Type B pancreatic cell (in vitro differentiated cells): ENCODE measurements at regions not wholly inside any gene's neighbourhood (a gene's known extent, or its start where the extent isn't known, plus 50 kb on each side); places are given as distances from the start of the nearest gene placed in this dataset.

Experiments
- DNase-seq: peaks from one replicate; pipeline ENCODE4 v3.0.0; 2021; ENCODE audit warnings: mixed read lengths; ENCODE audit not compliant: unreplicated experiment; ENCODE audit errors: extremely low spot score
- H3K27ac Mint-ChIP-seq: 2 replicates; pipeline ENCODE4 v1.8.0; 2021; ENCODE audit warnings: mild to moderate bottlenecking, mixed read lengths
- H3K27me3 Mint-ChIP-seq: 2 replicates; pipeline ENCODE4 v1.8.0; 2021; ENCODE audit warnings: mixed read lengths
- H3K36me3 Mint-ChIP-seq: 2 replicates; pipeline ENCODE4 v1.8.0; 2021; ENCODE audit warnings: mixed read lengths
- H3K4me1 Mint-ChIP-seq: one replicate; pipeline ENCODE4 v1.8.0; 2021; ENCODE audit warnings: mixed read lengths; ENCODE audit not compliant: unreplicated experiment
- H3K4me3 Mint-ChIP-seq: 2 replicates; pipeline ENCODE4 v1.8.0; 2021; ENCODE audit warnings: mild to moderate bottlenecking, mixed read lengths
- H3K9me3 Mint-ChIP-seq: 2 replicates; pipeline ENCODE4 v1.8.0; 2021; ENCODE audit warnings: mixed read lengths
- CTCF ChIP-seq: fragments of 200-600 bp; sonication (generic); conservative IDR thresholded peaks from 2 replicates; pipeline ENCODE4 v1.5.0; 2021; ENCODE audit warnings: antibody characterized with exemption, mild to moderate bottlenecking

- TF ChIP-seq CTCF: no peak
Measured at GRCh38 chr12:33721561-33721960, 281.9 kb upstream of the SYT10 start.

GRCh38 chr12:33724867-33725266 is 285.2 kb upstream of the SYT10 start:
- H3K27ac Mint-ChIP-seq: no peak overlapping the region
- no peak for TF ChIP-seq CTCF
- no peaks in the 10 kb centered on the region for H3K4me1 Mint-ChIP-seq
- peaks cover 6% of the 10 kb centered on the region for H3K9me3 Mint-ChIP-seq
- DNase-seq: no peak
- H3K4me3 Mint-ChIP-seq: no peak overlapping the region
- H3K36me3 Mint-ChIP-seq: no peaks in the 10 kb centered on the region
- H3K27me3 Mint-ChIP-seq: no peaks in the 10 kb centered on the region

More at GRCh38 chr12:33721561-33721960, 281.9 kb upstream of the SYT10 start:
- Mint-ChIP-seq H3K27ac (no peak overlapping the region), H3K36me3 (no peaks in the 10 kb centered on the region), H3K27me3 (no peaks in the 10 kb centered on the region), H3K9me3 (no peaks in the 10 kb centered on the region), H3K4me3 (no peak overlapping the region), H3K4me1 (no peaks in the 10 kb centered on the region)
- DNase-seq: no peak

GRCh38 chr12:33734871-33735270 is 287.4 kb upstream of the ALG10 start:
- no peak for DNase-seq
- no peaks in the 10 kb centered on the region for H3K4me1 Mint-ChIP-seq
- no peaks in the 10 kb centered on the region for H3K27me3 Mint-ChIP-seq
- TF ChIP-seq CTCF: no peak
- no peaks in the 10 kb centered on the region for H3K36me3 Mint-ChIP-seq
- no peak overlapping the region for H3K27ac Mint-ChIP-seq
- H3K4me3 Mint-ChIP-seq: no peak overlapping the region
- peaks cover 6% of the 10 kb centered on the region for H3K9me3 Mint-ChIP-seq

- no peak for DNase-seq
- H3K27me3 Mint-ChIP-seq: no peaks in the 10 kb centered on the region
- no peaks in the 10 kb centered on the region for H3K9me3 Mint-ChIP-seq
- no peaks in the 10 kb centered on the region for H3K4me1 Mint-ChIP-seq
- no peak overlapping the region for H3K4me3 Mint-ChIP-seq
- no peak for TF ChIP-seq CTCF
- H3K27ac Mint-ChIP-seq: no peak overlapping the region
- no peaks in the 10 kb centered on the region for H3K36me3 Mint-ChIP-seq
Measured at GRCh38 chr12:33752854-33753253, 269.4 kb upstream of the ALG10 start.

GRCh38 chr12:33757701-33758100 is 264.6 kb upstream of the ALG10 start:
- Mint-ChIP-seq H3K4me3 (no peak overlapping the region), H3K27me3 (peaks cover 4% of the 10 kb centered on the region), H3K9me3 (no peaks in the 10 kb centered on the region), H3K27ac (no peak overlapping the region), H3K4me1 (no peaks in the 10 kb centered on the region), H3K36me3 (no peaks in the 10 kb centered on the region)
- no peak for TF ChIP-seq CTCF
- DNase-seq: no peak

GRCh38 chr12:33759279-33759678 is 263.0 kb upstream of the ALG10 start:
- no peak for TF ChIP-seq CTCF
- no peaks in the 10 kb centered on the region for H3K36me3 Mint-ChIP-seq
- no peaks in the 10 kb centered on the region for H3K9me3 Mint-ChIP-seq
- H3K4me3 Mint-ChIP-seq: no peak overlapping the region
- H3K27me3 Mint-ChIP-seq: peaks cover 7% of the 10 kb centered on the region
- H3K4me1 Mint-ChIP-seq: no peaks in the 10 kb centered on the region
- H3K27ac Mint-ChIP-seq: no peak overlapping the region
- DNase-seq: no peak
